Esophagus squamous epithelium (tissue), 5 donors: ENCODE measurements at regions not wholly inside any gene's neighbourhood (a gene's known extent, or its start where the extent isn't known, plus 50 kb on each side); places are given as distances from the start of the nearest gene placed in this dataset.

Experiments used
- DNase-seq: peaks from one replicate; lab custom pipeline; 2025; lab: John Stamatoyannopoulos, UW
- H3K27ac ChIP-seq, 4 donors: fragments of 200-600 bp; sonication (generic); one replicate each; pipeline ENCODE4 v1.5.1; 2016 to 2019; ENCODE audit warnings: mild to moderate bottlenecking in 1 of 4
- H3K27me3 ChIP-seq, 4 donors: fragments of 200-600 bp; sonication (generic); 1 replicate in 3 of 4; 2 replicates in 1 of 4; pipeline versions ENCODE4 v1.5.1 to v1.6.0; 2017 to 2021; ENCODE audit warnings: antibody characterized with exemption in 1 of 4
- H3K36me3 ChIP-seq, 3 donors: fragments of 200-600 bp; sonication (generic); one replicate each; pipeline ENCODE4 v1.5.1; 2016 to 2019
- H3K4me1 ChIP-seq, 3 donors: fragments of 200-600 bp; sonication (generic); one replicate each; pipeline ENCODE4 v1.5.1; 2017 to 2019
- H3K4me3 ChIP-seq, 4 donors: fragments of 200-600 bp; sonication (generic); 1 replicate in 3 of 4; 2 replicates in 1 of 4; pipeline ENCODE4 v1.5.1; 2016 to 2019; ENCODE audit warnings: mild to moderate bottlenecking in 2 of 4, moderate library complexity in 1 of 4
- H3K9me3 ChIP-seq, 3 donors: fragments of 200-600 bp; sonication (generic); one replicate each; pipeline ENCODE4 v1.5.1; 2016 to 2019
- POLR2A ChIP-seq, 4 donors: fragments of 450-650 bp; IDR thresholded peaks; one replicate each; pipeline ENCODE4 v1.6.1; 2017; ENCODE audit warnings: antibody characterized with exemption in 4 of 4, mild to moderate bottlenecking in 4 of 4, moderate library complexity in 3 of 4
- WGBS, 2 donors: methylation state at CpG; one replicate each; pipeline ENCODE4 v1.1.5; 2018; 5-methylcytosine and 5-hydroxymethylcytosine counted together
- intact Hi-C: fragments of 100-400 bp; cut with DNase I; formaldehyde crosslinking; loops from one replicate; pipeline ENCODE4 v1.15.0; 2022
- TF ChIP-seq, protein P1 (sequence below), 6 experiments: fragments of 450-650 bp in 4 of 6; fragments of 200-600 bp in 2 of 6; sonication (generic) in 2 of 6; IDR thresholded peaks; one replicate each; pipeline ENCODE4 v1.5.1; 2016 to 2019; ENCODE audit warnings: antibody characterized with exemption in 6 of 6, mild to moderate bottlenecking in 4 of 6, moderate library complexity in 4 of 6
- donor health status: DM: yes; HTN: yes; CAD: no.

DNA sequence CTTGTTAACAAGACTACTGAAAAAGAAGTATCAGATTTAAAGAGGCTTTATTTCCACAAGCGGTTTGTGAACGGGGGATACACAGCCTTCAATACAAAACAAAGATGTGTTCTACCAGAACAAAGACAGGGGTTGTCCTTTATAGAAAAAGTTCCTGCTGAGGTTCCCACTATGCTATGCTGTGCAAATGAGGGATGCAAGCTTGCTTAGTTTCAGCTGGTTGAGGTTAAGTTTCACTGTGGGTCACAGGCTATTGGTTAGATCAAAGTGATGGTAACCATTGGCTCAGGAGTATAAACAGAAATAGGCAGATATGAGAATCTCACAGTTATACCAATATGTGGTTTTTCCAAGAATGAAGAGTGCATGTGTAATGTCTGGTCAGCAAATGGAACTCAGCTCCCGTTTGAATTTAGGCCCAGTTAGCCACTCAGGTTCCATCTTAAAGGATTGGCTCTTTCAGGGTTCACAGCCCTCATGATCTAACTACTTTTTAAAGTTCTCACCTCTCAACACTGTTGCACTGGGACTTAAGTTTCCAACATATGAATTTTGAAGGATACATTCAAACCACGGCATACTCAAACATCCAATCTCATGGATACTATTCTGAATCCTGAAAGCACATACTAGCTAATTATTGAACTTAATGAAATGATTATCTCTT is 215.4 kb upstream of the DCN start:
- Histone ChIP-seq H3K4me1 (no peaks in the 10 kb centered on the region), H3K9me3 (no peaks in the 10 kb centered on the region), H3K36me3 (no peaks in the 10 kb centered on the region), H3K27ac (no peak overlapping the region), H3K27me3 (no peaks in the 10 kb centered on the region), H3K4me3 (no peak overlapping the region)
- 91 to 94% methylated on average over 4 of the region's 4 CpGs for WGBS, 2 donors
- TF ChIP-seq, protein P1, sequence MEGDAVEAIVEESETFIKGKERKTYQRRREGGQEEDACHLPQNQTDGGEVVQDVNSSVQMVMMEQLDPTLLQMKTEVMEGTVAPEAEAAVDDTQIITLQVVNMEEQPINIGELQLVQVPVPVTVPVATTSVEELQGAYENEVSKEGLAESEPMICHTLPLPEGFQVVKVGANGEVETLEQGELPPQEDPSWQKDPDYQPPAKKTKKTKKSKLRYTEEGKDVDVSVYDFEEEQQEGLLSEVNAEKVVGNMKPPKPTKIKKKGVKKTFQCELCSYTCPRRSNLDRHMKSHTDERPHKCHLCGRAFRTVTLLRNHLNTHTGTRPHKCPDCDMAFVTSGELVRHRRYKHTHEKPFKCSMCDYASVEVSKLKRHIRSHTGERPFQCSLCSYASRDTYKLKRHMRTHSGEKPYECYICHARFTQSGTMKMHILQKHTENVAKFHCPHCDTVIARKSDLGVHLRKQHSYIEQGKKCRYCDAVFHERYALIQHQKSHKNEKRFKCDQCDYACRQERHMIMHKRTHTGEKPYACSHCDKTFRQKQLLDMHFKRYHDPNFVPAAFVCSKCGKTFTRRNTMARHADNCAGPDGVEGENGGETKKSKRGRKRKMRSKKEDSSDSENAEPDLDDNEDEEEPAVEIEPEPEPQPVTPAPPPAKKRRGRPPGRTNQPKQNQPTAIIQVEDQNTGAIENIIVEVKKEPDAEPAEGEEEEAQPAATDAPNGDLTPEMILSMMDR (IDR thresholded peaks at IDR 0.05), result no peak
- TF ChIP-seq POLR2A (IDR thresholded peaks at IDR 0.05), result no peak
- intact Hi-C loops, result no loop called here
- DNase-seq, result no peak

DNA sequence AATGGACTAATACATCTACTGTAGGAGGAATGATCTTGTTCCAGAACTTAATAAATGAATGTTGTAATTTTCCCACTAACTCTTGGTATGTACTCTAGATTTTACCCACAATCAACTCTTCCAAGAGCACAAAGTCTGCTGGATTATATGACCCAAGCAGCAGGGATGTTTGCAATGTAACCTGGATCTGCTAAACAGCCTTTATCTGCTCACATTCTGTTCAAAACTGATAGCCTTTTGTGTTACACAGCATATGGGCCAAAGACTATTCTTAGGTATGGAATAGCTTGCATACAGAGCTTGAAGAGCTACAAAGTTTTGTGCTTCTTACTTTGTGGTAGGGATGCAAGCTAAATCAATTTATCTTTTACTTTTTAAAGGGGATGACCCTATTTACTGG is 213.7 kb upstream of the DCN start:
- intact Hi-C loops, result no loop called here
- H3K27ac ChIP-seq, result no peak overlapping the region
- DNase-seq, result no peak
- no peaks in the 10 kb centered on the region for H3K36me3 ChIP-seq
- H3K4me1 ChIP-seq, result no peaks in the 10 kb centered on the region
- no peak for TF ChIP-seq POLR2A (IDR thresholded peaks at IDR 0.05)
- TF ChIP-seq, protein P1 (IDR thresholded peaks at IDR 0.05), result no peak
- H3K4me3 ChIP-seq, result no peak overlapping the region
- no peaks in the 10 kb centered on the region for H3K9me3 ChIP-seq
- no peaks in the 10 kb centered on the region for H3K27me3 ChIP-seq

DNA sequence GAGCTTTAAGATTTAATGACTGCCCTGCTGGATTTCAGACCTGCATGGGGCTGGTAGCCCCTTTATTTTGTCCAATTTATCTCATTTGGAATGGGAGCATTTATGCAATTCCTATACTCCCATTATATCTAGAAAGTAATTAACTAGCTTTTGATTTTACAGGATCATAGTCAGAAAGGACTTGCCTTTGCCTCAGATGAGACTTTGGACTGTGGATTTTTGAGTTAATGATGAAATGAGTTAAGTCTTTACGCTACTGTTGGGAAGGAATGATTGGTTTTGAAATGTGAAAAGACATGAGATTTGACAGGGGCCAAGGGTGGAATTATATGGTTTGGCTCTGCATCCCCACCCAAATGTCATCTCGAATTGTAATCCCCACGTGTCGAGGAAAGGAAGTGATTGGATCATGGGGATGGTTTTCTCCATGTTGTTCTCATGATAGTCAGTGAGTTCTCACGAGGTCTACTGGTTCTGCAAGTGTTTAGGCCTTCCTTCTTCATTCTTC is 213.1 kb upstream of the DCN start:
- Histone ChIP-seq H3K4me3 (no peak overlapping the region), H3K36me3 (no peaks in the 10 kb centered on the region), H3K27me3 (no peaks in the 10 kb centered on the region), H3K9me3 (no peaks in the 10 kb centered on the region), H3K4me1 (no peaks in the 10 kb centered on the region), H3K27ac (no peak overlapping the region)
- no peak for TF ChIP-seq POLR2A (IDR thresholded peaks at IDR 0.05)
- TF ChIP-seq, protein P1 (IDR thresholded peaks at IDR 0.05), result no peak
- WGBS, 2 donors, result 62 to 82% methylated on average over 4 to 5 of the region's 5 CpGs
- no peak for DNase-seq
- intact Hi-C loops, result no loop called here

DNA sequence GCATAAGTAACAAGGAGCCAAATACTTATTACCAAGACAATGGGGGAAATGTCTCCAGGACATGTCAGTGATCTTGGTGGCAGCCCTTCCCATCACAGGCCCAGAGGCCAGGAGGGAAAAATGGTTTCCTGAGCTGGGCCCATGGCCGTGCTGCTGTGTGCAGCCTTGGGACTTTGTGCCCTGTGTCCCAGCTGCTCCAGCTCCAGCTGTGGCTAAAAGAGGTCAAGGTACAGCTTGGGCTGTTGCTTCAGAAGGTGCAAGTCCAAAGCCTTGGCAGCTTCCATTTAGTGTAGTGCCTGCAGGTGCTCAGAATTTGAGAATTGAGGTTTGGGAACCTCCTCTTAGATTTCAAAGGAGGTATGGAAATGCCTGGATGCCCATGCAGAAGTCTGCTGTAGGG is 212.3 kb upstream of the DCN start:
- no peaks in the 10 kb centered on the region for H3K36me3 ChIP-seq
- intact Hi-C loops, result no loop called here

DNA sequence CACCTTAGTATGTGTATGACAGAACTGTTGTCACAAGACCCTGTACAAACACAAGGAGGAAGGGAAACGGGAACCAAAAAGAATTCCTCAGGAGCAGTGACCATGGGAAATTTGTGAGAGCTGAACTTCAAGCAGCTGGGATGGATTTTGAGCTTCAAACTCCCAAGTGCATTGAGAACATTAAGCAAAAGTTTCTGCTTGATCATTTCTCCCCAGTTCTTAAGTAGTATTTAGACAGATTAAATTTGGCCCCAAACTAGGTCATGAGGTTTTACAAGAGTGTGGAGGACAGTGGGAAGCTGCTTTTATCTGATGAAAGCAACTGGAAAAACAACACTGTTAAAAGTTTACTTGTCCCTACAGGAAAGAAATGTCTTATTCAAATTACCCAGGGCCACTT is 206.0 kb upstream of the DCN start:
- no peaks in the 10 kb centered on the region for H3K9me3 ChIP-seq
- H3K4me1 ChIP-seq, result peaks cover 0 to 8% (median 0%) of the 10 kb centered on the region in 3 donors
- no peak for DNase-seq
- H3K36me3 ChIP-seq, result no peaks in the 10 kb centered on the region
- intact Hi-C loops, result loop anchor here (10.0 kb wide), 1 partner anchor 1186 kb away; no protein-coding TSS in a partner anchor
- no peak overlapping the region for H3K4me3 ChIP-seq
- H3K27me3 ChIP-seq, result no peaks in the 10 kb centered on the region
- TF ChIP-seq, protein P1 (IDR thresholded peaks at IDR 0.05), result no peak
- TF ChIP-seq POLR2A (IDR thresholded peaks at IDR 0.05), result no peak
- WGBS, 2 donors, result 23 to 36% methylated on average over 1 of the region's 1 CpG
- H3K27ac ChIP-seq, result peak overlapping the region in 1 of 4 donors; percentile 16

More for the DNA sequence above, 212.3 kb upstream of the DCN start:
- no peak overlapping the region for H3K4me3 ChIP-seq
- WGBS, 2 donors, result 85% methylated on average over 1 of the region's 1 CpG; no CpG with 5 or more reads in 1 of the 2 donors
- H3K27ac ChIP-seq, result no peak overlapping the region
- DNase-seq, result no peak
- no peaks in the 10 kb centered on the region for H3K27me3 ChIP-seq
- H3K4me1 ChIP-seq, result no peaks in the 10 kb centered on the region
- TF ChIP-seq, protein P1 (IDR thresholded peaks at IDR 0.05), result no peak
- no peak for TF ChIP-seq POLR2A (IDR thresholded peaks at IDR 0.05)
- no peaks in the 10 kb centered on the region for H3K9me3 ChIP-seq
